NB4 (cell line): ENCODE measurements at regions not wholly inside any gene's neighbourhood (a gene's known extent, or its start where the extent isn't known, plus 50 kb on each side); places are given as distances from the start of the nearest gene placed in this dataset.
"Not testable (repeated sequence)": the region's sequence is repeated elsewhere in the genome, so short reads cannot be mapped to it uniquely, and the experiment has no call there.

Source experiments
- DNase-seq: peaks from one replicate; pipeline ENCODE4 v3.0.0; 2010; ENCODE audit warnings: low read depth
- H3K4me3 ChIP-seq: one replicate; pipeline ENCODE4 v1.5.1; 2011; ENCODE audit warnings: mild to moderate bottlenecking, low read depth, low read length, moderate library complexity
- MYC ChIP-seq: IDR thresholded peaks from 2 replicates; pipeline ENCODE4 v1.6.1; 2011; ENCODE audit warnings: low read depth, low read length
- POLR2A ChIP-seq: IDR thresholded peaks from 2 replicates; pipeline ENCODE4 v1.6.1; 2011; ENCODE audit warnings: mild to moderate bottlenecking; ENCODE audit not compliant: insufficient read length; ENCODE audit errors: extremely low read depth
- TF ChIP-seq, protein P1 (sequence below): IDR thresholded peaks from one replicate; pipeline ENCODE4 v1.5.1; 2012; ENCODE audit warnings: low read depth, low read length
- TF ChIP-seq, protein P2 (sequence below): IDR thresholded peaks from 2 replicates; pipeline ENCODE4 v1.6.1; 2011; ENCODE audit warnings: low read depth, low read length

DNA sequence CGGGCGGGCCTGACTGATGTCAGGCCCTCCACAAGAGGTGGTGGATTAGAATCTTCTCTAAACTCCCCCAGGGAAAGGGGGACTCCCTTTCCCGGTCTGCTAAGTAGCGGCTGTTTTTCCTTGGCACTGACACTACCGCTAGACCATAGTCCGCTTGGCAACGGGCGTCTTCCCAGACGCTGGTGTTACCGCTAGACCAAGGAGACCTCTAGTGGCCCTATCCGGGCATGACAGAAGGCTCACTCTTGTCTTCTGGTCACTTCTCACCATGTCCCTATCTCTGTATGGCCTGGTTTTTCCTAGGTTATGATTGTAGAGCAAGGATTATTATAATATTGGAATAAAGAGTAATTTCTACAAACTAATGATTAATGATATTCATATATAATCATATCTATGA is 318.2 kb upstream of the DKK2 start:
- H3K4me3 ChIP-seq: not testable (repeated sequence)
- peak; percentile 14 for DNase-seq
- TF ChIP-seq, protein P1, sequence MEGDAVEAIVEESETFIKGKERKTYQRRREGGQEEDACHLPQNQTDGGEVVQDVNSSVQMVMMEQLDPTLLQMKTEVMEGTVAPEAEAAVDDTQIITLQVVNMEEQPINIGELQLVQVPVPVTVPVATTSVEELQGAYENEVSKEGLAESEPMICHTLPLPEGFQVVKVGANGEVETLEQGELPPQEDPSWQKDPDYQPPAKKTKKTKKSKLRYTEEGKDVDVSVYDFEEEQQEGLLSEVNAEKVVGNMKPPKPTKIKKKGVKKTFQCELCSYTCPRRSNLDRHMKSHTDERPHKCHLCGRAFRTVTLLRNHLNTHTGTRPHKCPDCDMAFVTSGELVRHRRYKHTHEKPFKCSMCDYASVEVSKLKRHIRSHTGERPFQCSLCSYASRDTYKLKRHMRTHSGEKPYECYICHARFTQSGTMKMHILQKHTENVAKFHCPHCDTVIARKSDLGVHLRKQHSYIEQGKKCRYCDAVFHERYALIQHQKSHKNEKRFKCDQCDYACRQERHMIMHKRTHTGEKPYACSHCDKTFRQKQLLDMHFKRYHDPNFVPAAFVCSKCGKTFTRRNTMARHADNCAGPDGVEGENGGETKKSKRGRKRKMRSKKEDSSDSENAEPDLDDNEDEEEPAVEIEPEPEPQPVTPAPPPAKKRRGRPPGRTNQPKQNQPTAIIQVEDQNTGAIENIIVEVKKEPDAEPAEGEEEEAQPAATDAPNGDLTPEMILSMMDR: peak; percentile 38

DNA sequence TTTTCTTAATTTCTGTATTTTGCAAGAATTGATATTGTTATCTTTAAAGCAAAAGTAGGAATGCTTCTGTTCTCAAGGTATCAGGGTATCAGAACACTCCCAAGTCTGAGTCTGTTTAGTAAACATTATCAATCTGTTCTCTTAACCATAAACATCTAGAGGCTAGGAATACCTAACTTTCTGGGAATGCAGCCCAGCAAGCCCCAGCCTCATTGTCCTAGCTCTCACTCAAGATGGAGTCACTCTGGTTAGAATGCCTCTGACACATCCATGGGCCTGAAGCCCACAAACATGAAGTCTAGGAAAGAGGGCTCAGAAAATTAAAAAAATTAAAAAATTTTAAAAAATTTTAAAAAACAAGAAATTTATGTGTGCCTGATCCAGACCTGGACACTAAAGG is 315.1 kb upstream of the DKK2 start:
- no peak overlapping the region for H3K4me3 ChIP-seq
- TF ChIP-seq, protein P1: no peak
- TF ChIP-seq MYC (no peak), POLR2A (no peak)
- TF ChIP-seq, protein P2, sequence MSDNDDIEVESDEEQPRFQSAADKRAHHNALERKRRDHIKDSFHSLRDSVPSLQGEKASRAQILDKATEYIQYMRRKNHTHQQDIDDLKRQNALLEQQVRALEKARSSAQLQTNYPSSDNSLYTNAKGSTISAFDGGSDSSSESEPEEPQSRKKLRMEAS: no peak
- DNase-seq: no peak

DNA sequence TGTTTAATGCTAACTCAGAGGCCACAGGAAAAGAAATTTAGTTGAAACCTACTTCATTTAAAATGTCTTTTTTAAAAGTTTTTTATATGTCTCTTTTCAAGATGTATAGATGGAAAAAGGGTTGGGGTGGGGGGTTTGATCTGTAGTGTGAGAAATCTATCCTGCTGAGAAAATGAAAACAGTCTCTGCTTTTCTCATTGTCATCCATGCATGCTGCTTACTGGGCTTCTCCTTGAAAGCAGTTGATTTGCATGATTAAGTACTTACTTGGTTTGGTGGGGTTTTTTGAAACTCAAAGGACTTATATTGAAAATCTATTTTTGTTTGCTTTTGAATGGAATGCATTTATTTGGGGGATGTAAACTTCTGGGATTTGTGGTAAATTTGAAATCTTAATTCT is 313.6 kb upstream of the DKK2 start:
- no peak overlapping the region for H3K4me3 ChIP-seq
- TF ChIP-seq, protein P1: no peak
- no peak for DNase-seq

DNA sequence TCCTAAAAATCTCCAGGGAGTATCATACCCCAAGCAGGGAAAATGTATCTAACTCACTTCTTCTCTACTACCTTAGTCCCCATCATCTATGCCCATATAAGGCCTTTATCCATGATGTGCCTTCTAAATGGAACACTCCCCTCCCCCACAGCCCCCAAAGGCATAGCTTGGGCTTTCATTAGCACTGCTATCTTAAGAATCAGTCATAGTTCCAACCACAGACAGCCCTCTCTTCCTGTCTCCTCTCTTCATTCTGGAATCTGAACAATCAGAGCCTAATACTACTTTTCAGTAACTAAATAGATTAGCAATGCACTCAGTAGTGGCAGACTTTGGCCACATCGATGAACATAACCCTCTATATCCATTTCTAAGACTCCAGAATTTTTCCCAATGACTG is 313.2 kb upstream of the DKK2 start:
- TF ChIP-seq, protein P2: no peak
- TF ChIP-seq POLR2A: no peak
- no peak for TF ChIP-seq MYC
- TF ChIP-seq, protein P1: no peak
- no peak for DNase-seq
- no peak overlapping the region for H3K4me3 ChIP-seq

DNA sequence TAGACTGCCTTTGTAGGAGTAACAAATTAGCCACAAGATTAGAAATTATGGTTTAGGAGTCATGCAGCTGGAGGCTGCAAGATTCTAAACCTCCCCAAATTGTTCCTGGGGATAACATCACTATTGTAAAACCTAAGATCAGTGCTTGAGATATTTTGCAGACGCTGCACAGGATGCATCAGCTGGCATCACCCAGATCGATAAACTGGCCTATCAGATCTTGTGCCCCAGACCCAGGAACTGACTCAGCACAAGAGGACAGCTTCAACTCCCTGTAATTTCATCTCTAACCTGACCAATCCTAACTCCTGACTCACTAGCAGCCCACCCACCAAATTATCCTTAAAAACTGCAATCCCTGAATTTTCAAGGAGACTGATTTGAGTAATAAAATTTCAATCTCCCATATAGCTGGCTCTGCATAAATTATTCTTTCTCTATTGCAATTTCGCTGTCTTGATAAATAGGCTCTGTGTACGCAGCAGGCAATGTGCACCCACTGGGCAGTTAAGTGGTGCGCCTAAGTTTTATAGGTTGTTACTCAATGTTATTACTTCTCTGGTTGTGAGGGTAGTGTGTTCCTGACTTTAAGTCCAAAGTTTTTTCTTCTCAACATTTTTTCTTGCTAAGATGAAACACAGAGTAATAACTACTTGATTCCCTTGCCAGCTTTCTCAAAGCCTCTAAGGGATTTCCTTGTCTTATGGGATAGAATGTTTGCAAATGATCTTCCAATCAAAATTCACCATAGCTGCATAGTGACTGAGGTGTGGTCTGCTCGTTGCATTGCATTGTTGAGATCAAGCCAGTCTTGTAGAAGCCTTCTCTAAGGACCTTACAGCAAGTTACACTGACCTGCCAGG is 312.3 kb upstream of the DKK2 start:
- DNase-seq: no peak
- H3K4me3 ChIP-seq: no peak overlapping the region
- TF ChIP-seq MYC: no peak
- TF ChIP-seq, protein P2: no peak
- no peak for TF ChIP-seq POLR2A
- TF ChIP-seq, protein P1: no peak

DNA sequence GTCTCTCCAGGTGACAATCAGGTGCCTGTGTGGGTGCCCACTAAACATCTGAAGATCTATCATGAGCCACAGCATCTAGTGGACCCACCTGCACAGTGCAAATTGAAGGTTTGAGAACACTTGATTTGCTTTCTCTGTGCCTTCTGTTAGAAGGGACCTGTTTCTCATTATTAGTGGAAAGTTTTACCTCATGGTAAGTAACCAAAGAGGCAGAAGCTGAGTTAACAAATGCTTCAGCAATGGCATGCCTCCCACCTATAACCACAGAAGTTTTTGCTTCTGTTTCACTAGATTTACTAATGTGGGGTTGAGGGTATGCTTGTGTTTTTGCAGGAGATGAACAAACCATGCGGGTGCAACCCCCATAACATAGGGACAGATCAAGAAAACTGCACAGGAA is 297.4 kb upstream of the DKK2 start:
- H3K4me3 ChIP-seq: no peak overlapping the region
- DNase-seq: no peak
- TF ChIP-seq, protein P2: no peak
- TF ChIP-seq, protein P1: no peak
- TF ChIP-seq POLR2A (no peak), MYC (no peak)

DNA sequence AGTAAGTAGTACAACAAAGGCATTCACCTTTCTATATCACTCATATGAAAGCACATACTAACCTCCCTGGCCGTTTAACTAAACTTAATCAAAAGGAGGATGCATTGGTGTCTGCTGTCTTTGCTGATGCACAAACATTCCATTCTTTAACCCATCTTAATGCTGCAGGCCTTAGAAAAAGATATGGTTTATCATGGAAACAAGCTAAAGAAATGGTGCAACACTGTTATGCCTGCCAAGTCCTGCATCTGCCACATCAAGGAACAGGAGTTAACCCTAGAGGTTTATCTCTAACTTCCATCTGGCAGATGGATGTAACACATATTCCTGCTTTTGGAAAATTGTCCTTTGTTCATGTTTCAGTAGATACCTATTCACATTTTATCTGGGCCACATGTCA is 296.5 kb upstream of the DKK2 start:
- DNase-seq, H3K4me3 ChIP-seq: not testable (repeated sequence)
